ENCODE measurements at regions not wholly inside any gene's neighbourhood (a gene's known extent, or its start where the extent isn't known, plus 50 kb on each side); places are given as distances from the start of the nearest gene placed in this dataset.

- TF ChIP-seq SIN3A (IDR thresholded peaks at IDR 0.05; ENCODE audit: borderline replicate concordance, insufficient read depth, low read length) = no peak
- TF ChIP-seq POLR2AphosphoS5 (IDR thresholded peaks at IDR 0.05; ENCODE audit: low read depth, low read length) = no peak
- TF ChIP-seq FOXP2 (optimal IDR thresholded peaks at IDR 0.05; ENCODE audit: borderline replicate concordance, extremely low read depth, extremely low read length, insufficient read depth) = no peak
- TF ChIP-seq REST (IDR thresholded peaks at IDR 0.05; ENCODE audit: insufficient read depth in 1 of 2, low read depth in 2 of 2, low read length in 2 of 2) = no peak
- no peak for TF ChIP-seq TAF1 (IDR thresholded peaks at IDR 0.05; ENCODE audit: borderline replicate concordance, insufficient read depth, low read length)
Measured at GRCh38 chr3:170741756-170742529, 128.1 kb downstream of the RPL22L1 start.

- no peak for TF ChIP-seq REST (IDR thresholded peaks at IDR 0.05; ENCODE audit: insufficient read depth in 1 of 2, low read depth in 2 of 2, low read length in 2 of 2)
- TF ChIP-seq FOXP2 (optimal IDR thresholded peaks at IDR 0.05; ENCODE audit: borderline replicate concordance, extremely low read depth, extremely low read length, insufficient read depth) = no peak
- no peak for TF ChIP-seq POLR2AphosphoS5 (IDR thresholded peaks at IDR 0.05; ENCODE audit: low read depth, low read length)
Measured at GRCh38 chr3:170740726-170741591, 129.0 kb downstream of the RPL22L1 start.

- TF ChIP-seq SIN3A (IDR thresholded peaks at IDR 0.05; ENCODE audit: borderline replicate concordance, insufficient read depth, low read length) (no peak), REST (IDR thresholded peaks at IDR 0.05; ENCODE audit: insufficient read depth in 1 of 2, low read depth in 2 of 2, low read length in 2 of 2) (no peak), FOXP2 (optimal IDR thresholded peaks at IDR 0.05; ENCODE audit: borderline replicate concordance, extremely low read depth, extremely low read length, insufficient read depth) (no peak), POLR2AphosphoS5 (IDR thresholded peaks at IDR 0.05; ENCODE audit: low read depth, low read length) (no peak), TAF1 (IDR thresholded peaks at IDR 0.05; ENCODE audit: borderline replicate concordance, insufficient read depth, low read length) (no peak)
Measured at GRCh38 chr3:170740285-170740684, 129.7 kb downstream of the RPL22L1 start.

- TF ChIP-seq POLR2AphosphoS5 (IDR thresholded peaks at IDR 0.05; ENCODE audit: low read depth, low read length) (no peak), FOXP2 (optimal IDR thresholded peaks at IDR 0.05; ENCODE audit: borderline replicate concordance, extremely low read depth, extremely low read length, insufficient read depth) (no peak), SIN3A (IDR thresholded peaks at IDR 0.05; ENCODE audit: borderline replicate concordance, insufficient read depth, low read length) (no peak), TAF1 (IDR thresholded peaks at IDR 0.05; ENCODE audit: borderline replicate concordance, insufficient read depth, low read length) (no peak), REST (IDR thresholded peaks at IDR 0.05; ENCODE audit: insufficient read depth in 1 of 2, low read depth in 2 of 2, low read length in 2 of 2) (no peak)
Measured at GRCh38 chr3:170739410-170739809, 130.6 kb downstream of the RPL22L1 start.

All from PFSK-1 (cell line).